ENCODE measurements at regions not wholly inside any gene's neighbourhood (a gene's known extent, or its start where the extent isn't known, plus 50 kb on each side); places are given as distances from the start of the nearest gene placed in this dataset.

GRCh38 chr2:133838642-133839365 lies 270.5 kb upstream of the NCKAP5 start:
- Histone ChIP-seq H3K4me1 (ENCODE audit: insufficient read depth, low read length) (no peaks in the 10 kb centered on the region), H3K79me2 (ENCODE audit: insufficient read depth, low read length) (no peaks in the 10 kb centered on the region), H3T11ph (ENCODE audit: low read length) (no peak overlapping the region), H2BK120ac (ENCODE audit: low read depth, low read length, poor library complexity, severe bottlenecking) (no peak overlapping the region), H2AFZ (ENCODE audit: low read length) (no peak overlapping the region), H2BK5ac (ENCODE audit: insufficient read length, low read length) (no peak overlapping the region), H3K79me1 (ENCODE audit: insufficient read depth, low read depth, low read length, poor library complexity, severe bottlenecking) (no peaks in the 10 kb centered on the region), H3K18ac (ENCODE audit: insufficient read length, low read depth, low read length) (no peak overlapping the region), H4K8ac (replicated peaks; ENCODE audit: insufficient read length, low read depth, low read length) (no peak overlapping the region), H3K27me3 (ENCODE audit: insufficient read depth, low read length) (no peaks in the 10 kb centered on the region), H3K4me2 (ENCODE audit: insufficient read depth, insufficient read length, low read length) (no peak overlapping the region), H4K20me1 (ENCODE audit: control insufficient read depth, insufficient read depth, insufficient read length) (no peaks in the 10 kb centered on the region), H2BK20ac (ENCODE audit: low read depth, low read length, poor library complexity, severe bottlenecking) (no peak overlapping the region), H3K9ac (ENCODE audit: extremely low read depth, insufficient read length, low read length) (no peak overlapping the region), H2BK15ac (ENCODE audit: low read depth, low read length) (no peak overlapping the region), H3K27ac (ENCODE audit: insufficient read length, low read depth, low read length) (no peak overlapping the region), H2AK5ac (ENCODE audit: insufficient read length, low read length) (no peak overlapping the region), H4K91ac (ENCODE audit: insufficient read length, low read depth, low read length) (no peak overlapping the region), H4K5ac (ENCODE audit: insufficient read length, low read depth, low read length) (no peak overlapping the region), H3K9me3 (ENCODE audit: control insufficient read depth, low read depth, low read length) (no peaks in the 10 kb centered on the region), H3K23ac (ENCODE audit: insufficient read length, low read depth, low read length) (no peak overlapping the region), H2BK12ac (ENCODE audit: insufficient read length, low read depth, low read length) (no peak overlapping the region), H3K23me2 (ENCODE audit: insufficient read length, low read depth, low read length, poor library complexity, severe bottlenecking) (no peaks in the 10 kb centered on the region), H3K56ac (ENCODE audit: insufficient read length, low read depth, low read length) (no peak overlapping the region), H3K4ac (ENCODE audit: low read depth, low read length) (no peak overlapping the region), H3K14ac (ENCODE audit: insufficient read depth, low read length) (no peak overlapping the region)
- H3K27me3 Mint-ChIP-seq (ENCODE audit: low read depth): no peaks in the 10 kb centered on the region; the same call in 1 of the 2 replicates
- TF ChIP-seq, protein P1, sequence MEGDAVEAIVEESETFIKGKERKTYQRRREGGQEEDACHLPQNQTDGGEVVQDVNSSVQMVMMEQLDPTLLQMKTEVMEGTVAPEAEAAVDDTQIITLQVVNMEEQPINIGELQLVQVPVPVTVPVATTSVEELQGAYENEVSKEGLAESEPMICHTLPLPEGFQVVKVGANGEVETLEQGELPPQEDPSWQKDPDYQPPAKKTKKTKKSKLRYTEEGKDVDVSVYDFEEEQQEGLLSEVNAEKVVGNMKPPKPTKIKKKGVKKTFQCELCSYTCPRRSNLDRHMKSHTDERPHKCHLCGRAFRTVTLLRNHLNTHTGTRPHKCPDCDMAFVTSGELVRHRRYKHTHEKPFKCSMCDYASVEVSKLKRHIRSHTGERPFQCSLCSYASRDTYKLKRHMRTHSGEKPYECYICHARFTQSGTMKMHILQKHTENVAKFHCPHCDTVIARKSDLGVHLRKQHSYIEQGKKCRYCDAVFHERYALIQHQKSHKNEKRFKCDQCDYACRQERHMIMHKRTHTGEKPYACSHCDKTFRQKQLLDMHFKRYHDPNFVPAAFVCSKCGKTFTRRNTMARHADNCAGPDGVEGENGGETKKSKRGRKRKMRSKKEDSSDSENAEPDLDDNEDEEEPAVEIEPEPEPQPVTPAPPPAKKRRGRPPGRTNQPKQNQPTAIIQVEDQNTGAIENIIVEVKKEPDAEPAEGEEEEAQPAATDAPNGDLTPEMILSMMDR (conservative IDR thresholded peaks at IDR 0.05): no peak
- H3K4me1 Mint-ChIP-seq: peaks cover 6 to 11% of the 10 kb centered on the region in 2 experiments
- WGBS (ENCODE audit: extremely low coverage, insufficient read length, low lambda C conversion rate): no CpG with 5 or more reads among the region's 7 CpGs
- peaks cover 0 to 1% of the 10 kb centered on the region in 2 experiments; a peak in 2 of 5 replicates for H3K9me3 Mint-ChIP-seq
- H3K4me3 Mint-ChIP-seq: no peak overlapping the region
- no peaks in the 10 kb centered on the region for H3K36me3 Mint-ChIP-seq (ENCODE audit: insufficient read depth in 1 of 3, low read depth in 3 of 3)
- no peak overlapping the region for H3K27ac Mint-ChIP-seq
- DNase-seq: no peak
